ENCODE measurements at regions not wholly inside any gene's neighbourhood (a gene's known extent, or its start where the extent isn't known, plus 50 kb on each side); places are given as distances from the start of the nearest gene placed in this dataset.
A peak's percentile ranks its signal among the peaks of the same experiment; 100 is the strongest.

- TF ChIP-seq, protein P1, sequence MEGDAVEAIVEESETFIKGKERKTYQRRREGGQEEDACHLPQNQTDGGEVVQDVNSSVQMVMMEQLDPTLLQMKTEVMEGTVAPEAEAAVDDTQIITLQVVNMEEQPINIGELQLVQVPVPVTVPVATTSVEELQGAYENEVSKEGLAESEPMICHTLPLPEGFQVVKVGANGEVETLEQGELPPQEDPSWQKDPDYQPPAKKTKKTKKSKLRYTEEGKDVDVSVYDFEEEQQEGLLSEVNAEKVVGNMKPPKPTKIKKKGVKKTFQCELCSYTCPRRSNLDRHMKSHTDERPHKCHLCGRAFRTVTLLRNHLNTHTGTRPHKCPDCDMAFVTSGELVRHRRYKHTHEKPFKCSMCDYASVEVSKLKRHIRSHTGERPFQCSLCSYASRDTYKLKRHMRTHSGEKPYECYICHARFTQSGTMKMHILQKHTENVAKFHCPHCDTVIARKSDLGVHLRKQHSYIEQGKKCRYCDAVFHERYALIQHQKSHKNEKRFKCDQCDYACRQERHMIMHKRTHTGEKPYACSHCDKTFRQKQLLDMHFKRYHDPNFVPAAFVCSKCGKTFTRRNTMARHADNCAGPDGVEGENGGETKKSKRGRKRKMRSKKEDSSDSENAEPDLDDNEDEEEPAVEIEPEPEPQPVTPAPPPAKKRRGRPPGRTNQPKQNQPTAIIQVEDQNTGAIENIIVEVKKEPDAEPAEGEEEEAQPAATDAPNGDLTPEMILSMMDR (IDR thresholded peaks at IDR 0.05; ENCODE audit: control extremely low read depth, extremely low read depth): peak; percentile 54
- DNase-seq (no peak), ATAC-seq (ENCODE audit: insufficient read depth, low FRiP score) (peak; percentile 79)
- peaks cover 0 to 6% (median 0%) of the 10 kb centered on the region in 5 donors for H3K4me1 ChIP-seq (ENCODE audit: control insufficient read depth in 5 of 5, insufficient read depth in 5 of 5, low read length in 5 of 5)
- H3K4me3 ChIP-seq: no peak overlapping the region
- H3K27ac ChIP-seq (ENCODE audit: low read depth in 1 of 2, low read length in 1 of 2): no peak overlapping the region
- 4% methylated on average over 1 of the region's 1 CpG for WGBS, 2 donors
- no peaks in the 10 kb centered on the region for H3K27me3 ChIP-seq (ENCODE audit: control insufficient read depth in 3 of 3, insufficient read depth in 3 of 3, low read length in 2 of 3)
- peaks cover 0 to 3% (median 0%) of the 10 kb centered on the region in 4 donors for H3K9me3 ChIP-seq (ENCODE audit: control insufficient read depth in 4 of 4, insufficient read depth in 3 of 4, low read length in 3 of 4)
- H3K9ac ChIP-seq (ENCODE audit: insufficient read depth in 1 of 2, low read length in 2 of 2): no peak overlapping the region
- H3K36me3 ChIP-seq (ENCODE audit: control insufficient read depth in 4 of 4, insufficient read depth in 4 of 4, low read length in 4 of 4): no peaks in the 10 kb centered on the region
Observed at GRCh38 chr6:165729307-165729936, 66.4 kb upstream of the PDE10A start.

DNA sequence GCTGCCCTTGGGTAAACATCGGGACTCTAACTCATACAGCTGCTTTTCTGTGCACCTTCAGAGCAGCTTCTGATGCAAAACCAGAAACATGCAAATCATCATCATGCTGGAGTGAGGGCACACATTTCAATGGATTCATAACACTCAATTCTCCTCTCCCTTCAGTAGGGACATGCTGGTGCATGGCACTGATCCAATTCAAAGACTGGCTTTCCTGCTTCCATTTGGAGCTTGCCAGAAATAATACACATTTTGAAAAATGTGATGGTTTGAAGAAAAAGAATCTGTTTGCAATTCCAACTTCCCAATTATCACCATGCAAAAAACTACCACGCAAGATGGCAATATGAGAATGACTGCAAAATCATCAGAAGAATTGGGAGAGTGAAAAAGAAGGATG lies 65.2 kb upstream of the PDE10A start:
- no peaks in the 10 kb centered on the region for H3K27me3 ChIP-seq (ENCODE audit: control insufficient read depth in 3 of 3, insufficient read depth in 3 of 3, low read length in 2 of 3)
- H3K27ac ChIP-seq (ENCODE audit: low read depth in 1 of 2, low read length in 1 of 2): no peak overlapping the region
- H3K4me1 ChIP-seq (ENCODE audit: control insufficient read depth in 5 of 5, insufficient read depth in 5 of 5, low read length in 5 of 5): peaks cover 0 to 6% (median 0%) of the 10 kb centered on the region in 5 donors
- H3K9ac ChIP-seq (ENCODE audit: insufficient read depth in 1 of 2, low read length in 2 of 2): no peak overlapping the region
- TF ChIP-seq, protein P1 (IDR thresholded peaks at IDR 0.05; ENCODE audit: control extremely low read depth, extremely low read depth): no peak
- ATAC-seq (ENCODE audit: insufficient read depth, low FRiP score) (no peak), DNase-seq (peak in 2 of 3 donors; percentile 34 to 40)
- H3K4me3 ChIP-seq: no peak overlapping the region
- WGBS, 2 donors: 79 to 86% methylated on average over 2 of the region's 2 CpGs
- peaks cover 0 to 3% (median 0%) of the 10 kb centered on the region in 4 donors for H3K9me3 ChIP-seq (ENCODE audit: control insufficient read depth in 4 of 4, insufficient read depth in 3 of 4, low read length in 3 of 4)
- no peaks in the 10 kb centered on the region for H3K36me3 ChIP-seq (ENCODE audit: control insufficient read depth in 4 of 4, insufficient read depth in 4 of 4, low read length in 4 of 4)

DNA sequence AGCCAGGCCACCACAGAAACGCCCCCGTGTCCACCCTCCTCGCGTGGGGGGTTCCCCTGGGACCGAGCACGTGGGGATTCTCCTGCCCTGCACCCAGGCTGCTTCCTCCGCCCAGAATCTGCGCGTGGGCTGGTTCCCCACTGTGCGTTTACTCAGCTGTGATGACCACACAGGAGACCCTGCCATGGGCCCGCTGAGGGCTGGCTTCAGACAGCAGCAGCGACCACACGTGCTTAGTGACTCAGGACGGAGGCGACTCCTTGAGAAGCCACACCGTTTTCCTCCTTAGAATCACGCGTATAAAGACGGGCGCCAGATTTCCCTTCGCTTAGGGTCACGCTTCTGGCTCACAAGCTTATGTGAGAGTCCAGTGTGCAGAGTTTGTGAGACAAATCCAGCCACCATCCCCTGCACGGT lies 63.9 kb upstream of the PDE10A start:
- WGBS, 2 donors: 86% methylated on average over 23 of the region's 23 CpGs
- H3K9me3 ChIP-seq (ENCODE audit: control insufficient read depth in 4 of 4, insufficient read depth in 3 of 4, low read length in 3 of 4): no peaks in the 10 kb centered on the region
- TF ChIP-seq, protein P1 (IDR thresholded peaks at IDR 0.05; ENCODE audit: control extremely low read depth, extremely low read depth): no peak
- DNase-seq: peak in 1 of 3 donors; percentile 11
- no peak overlapping the region for H3K27ac ChIP-seq (ENCODE audit: low read depth in 1 of 2, low read length in 1 of 2)
- H3K4me1 ChIP-seq (ENCODE audit: control insufficient read depth in 5 of 5, insufficient read depth in 5 of 5, low read length in 5 of 5): peaks cover 0 to 6% (median 0%) of the 10 kb centered on the region in 5 donors
- H3K9ac ChIP-seq (ENCODE audit: insufficient read depth in 1 of 2, low read length in 2 of 2): no peak overlapping the region
- H3K36me3 ChIP-seq (ENCODE audit: control insufficient read depth in 4 of 4, insufficient read depth in 4 of 4, low read length in 4 of 4): no peaks in the 10 kb centered on the region
- H3K27me3 ChIP-seq (ENCODE audit: control insufficient read depth in 3 of 3, insufficient read depth in 3 of 3, low read length in 2 of 3): no peaks in the 10 kb centered on the region
- no peak overlapping the region for H3K4me3 ChIP-seq
- no peak for ATAC-seq (ENCODE audit: insufficient read depth, low FRiP score)
